Liver (tissue), 8 donors: ENCODE measurements at regions not wholly inside any gene's neighbourhood (a gene's known extent, or its start where the extent isn't known, plus 50 kb on each side); places are given as distances from the start of the nearest gene placed in this dataset.

Experiments
- DNase-seq: peaks from one replicate; pipeline ENCODE4 v3.0.0-alpha.2; 2017; ENCODE audit warnings: low spot score
- H3K27ac ChIP-seq, 2 donors: one replicate each; pipeline ENCODE4 v1.7.0; 2013; ENCODE audit warnings: inconsistent platforms in 2 of 2, low read length in 2 of 2, control low read depth in 1 of 2, low read depth in 1 of 2, mild to moderate bottlenecking in 1 of 2
- H3K27me3 ChIP-seq, 4 donors: one replicate each; pipeline versions ENCODE4 v1.6.1 to v1.7.0; 2013; ENCODE audit warnings: low read length in 3 of 4, inconsistent platforms in 1 of 4, mild to moderate bottlenecking in 1 of 4, moderate library complexity in 1 of 4; ENCODE audit not compliant: control insufficient read depth in 4 of 4, insufficient read depth in 4 of 4
- H3K36me3 ChIP-seq, 4 donors: one replicate each; pipeline versions ENCODE4 v1.6.1 to v1.7.0; 2013; ENCODE audit warnings: low read length in 3 of 4, mild to moderate bottlenecking in 3 of 4, low read depth in 1 of 4, moderate library complexity in 1 of 4; ENCODE audit not compliant: control insufficient read depth in 4 of 4, insufficient read depth in 3 of 4
- H3K4me1 ChIP-seq, 4 donors: one replicate each; pipeline versions ENCODE4 v1.6.1 to v1.7.0; 2013; ENCODE audit warnings: low read length in 3 of 4, mild to moderate bottlenecking in 3 of 4, moderate library complexity in 1 of 4; ENCODE audit not compliant: control insufficient read depth in 4 of 4, insufficient read depth in 4 of 4
- H3K4me3 ChIP-seq, 3 donors: one replicate each; pipeline versions ENCODE4 v1.6.1 to v1.7.0; 2013; ENCODE audit warnings: low read length in 3 of 3, control low read depth in 1 of 3, low read depth in 1 of 3, mild to moderate bottlenecking in 1 of 3
- H3K9ac ChIP-seq, 2 donors: one replicate each; pipeline ENCODE4 v1.7.0; 2013; ENCODE audit warnings: low read length in 2 of 2, mild to moderate bottlenecking in 2 of 2, moderate library complexity in 2 of 2, control low read depth in 1 of 2, low read depth in 1 of 2
- H3K9me3 ChIP-seq, 4 donors: one replicate each; pipeline versions ENCODE4 v1.6.1 to v1.7.0; 2013; ENCODE audit warnings: low read length in 3 of 4; ENCODE audit not compliant: control insufficient read depth in 4 of 4
- ATF3 ChIP-seq: IDR thresholded peaks from 2 replicates; pipeline ENCODE4 v1.6.1; 2016; ENCODE audit warnings: antibody characterized with exemption
- CTCF ChIP-seq: fragments of 150-350 bp; IDR thresholded peaks from 2 replicates; pipeline ENCODE4 v1.5.1; 2017; ENCODE audit warnings: improper control_type of control experiment, low read depth, low read length; ENCODE audit not compliant: missing input control
- EGR1 ChIP-seq, 2 donors: IDR thresholded peaks; 2 replicates each; pipeline ENCODE4 v1.6.1; 2016 to 2018; ENCODE audit warnings: antibody characterized with exemption in 2 of 2, low read depth in 2 of 2
- FOXA1 ChIP-seq: IDR thresholded peaks from 2 replicates; pipeline ENCODE4 v1.6.1; 2016; ENCODE audit warnings: antibody characterized with exemption
- FOXA2 ChIP-seq: IDR thresholded peaks from 2 replicates; pipeline ENCODE4 v1.6.1; 2016; ENCODE audit warnings: antibody characterized with exemption
- GABPA ChIP-seq, 2 donors: IDR thresholded peaks in 1 of 2; conservative IDR thresholded peaks in 1 of 2; 2 replicates each; pipeline ENCODE4 v1.6.1; 2016; ENCODE audit warnings: antibody characterized with exemption in 2 of 2, mild to moderate bottlenecking in 1 of 2, moderate library complexity in 1 of 2
- HNF4A ChIP-seq, 2 donors: conservative IDR thresholded peaks; 2 replicates each; pipeline ENCODE4 v1.6.1; 2016; ENCODE audit warnings: antibody characterized with exemption in 2 of 2, mild to moderate bottlenecking in 2 of 2
- HNF4G ChIP-seq: IDR thresholded peaks from 2 replicates; pipeline ENCODE4 v1.6.1; 2016; ENCODE audit warnings: antibody characterized with exemption
- JUND ChIP-seq, 2 donors: IDR thresholded peaks; 2 replicates each; pipeline ENCODE4 v1.6.1; 2016; ENCODE audit warnings: antibody characterized with exemption in 2 of 2
- MAX ChIP-seq: IDR thresholded peaks from 2 replicates; pipeline ENCODE4 v1.6.1; 2016; ENCODE audit warnings: antibody characterized with exemption
- NR2F2 ChIP-seq: IDR thresholded peaks from 2 replicates; pipeline ENCODE4 v1.6.1; 2016; ENCODE audit warnings: antibody characterized with exemption
- RAD21 ChIP-seq, 2 donors: IDR thresholded peaks; 2 replicates each; pipeline ENCODE4 v1.6.1; 2016; ENCODE audit warnings: antibody characterized with exemption in 2 of 2, mild to moderate bottlenecking in 2 of 2
- REST ChIP-seq: IDR thresholded peaks from 2 replicates; pipeline ENCODE4 v1.6.1; 2016; ENCODE audit warnings: antibody characterized with exemption, mild to moderate bottlenecking
- RXRA ChIP-seq, 2 donors: IDR thresholded peaks; 2 replicates each; pipeline ENCODE4 v1.6.1; 2017 to 2018; ENCODE audit warnings: antibody characterized with exemption in 2 of 2, mild to moderate bottlenecking in 1 of 2
- SP1 ChIP-seq: IDR thresholded peaks from 2 replicates; pipeline ENCODE4 v1.6.1; 2018; ENCODE audit warnings: antibody characterized with exemption, mild to moderate bottlenecking
- TAF1 ChIP-seq: conservative IDR thresholded peaks from 2 replicates; pipeline ENCODE4 v1.6.1; 2016; ENCODE audit warnings: antibody characterized with exemption, mild to moderate bottlenecking
- YY1 ChIP-seq: IDR thresholded peaks from 2 replicates; pipeline ENCODE4 v1.6.1; 2016; ENCODE audit warnings: antibody characterized with exemption, mild to moderate bottlenecking
- ZBTB33 ChIP-seq: IDR thresholded peaks from 2 replicates; pipeline ENCODE4 v1.6.1; 2016; ENCODE audit warnings: antibody characterized with exemption
- WGBS: extraction: QIAGEN DNeasy Blood & Tissue Kit; methylation state at CpG from one replicate; pipeline ENCODE4 v1.1.7; 2013; 5-methylcytosine and 5-hydroxymethylcytosine counted together
- donor health status: healthy.
- donor health status: healthy.
- donor health status: healthy.
- donor health status: healthy.
- donor health status: healthy.

GRCh38 chr6:15025446-15025845, 220.4 kb upstream of the JARID2 start (continued):
- no peak for TF ChIP-seq CTCF
- no peak for TF ChIP-seq NR2F2
- no peak for TF ChIP-seq RAD21 (IDR thresholded peaks at IDR 0.05)
- TF ChIP-seq EGR1 (IDR thresholded peaks at IDR 0.05; ENCODE audit: low read depth in 2 of 2), result no peak
- no peak for TF ChIP-seq YY1
- TF ChIP-seq FOXA2, result no peak
- no peak for TF ChIP-seq RXRA (IDR thresholded peaks at IDR 0.05)
- no peak for TF ChIP-seq TAF1
- no peak for TF ChIP-seq MAX
- no peak for TF ChIP-seq SP1

GRCh38 chr6:15026832-15027231, 219.0 kb upstream of the JARID2 start:
- TF ChIP-seq RXRA (IDR thresholded peaks at IDR 0.05) (peak; percentile 39 to 68), REST (no peak), YY1 (peak; percentile 52), NR2F2 (no peak), ZBTB33 (no peak), HNF4A (conservative IDR thresholded peaks at IDR 0.05) (peak; percentile 32 to 50), CTCF (no peak), RAD21 (IDR thresholded peaks at IDR 0.05) (peak; percentile 47 to 64), EGR1 (IDR thresholded peaks at IDR 0.05; ENCODE audit: low read depth in 2 of 2) (no peak), ATF3 (no peak), MAX (peak; percentile 47), GABPA (IDR thresholded peaks at IDR 0.05 in 1 of 2, conservative IDR thresholded peaks at IDR 0.05 in 1 of 2) (no peak), HNF4G (no peak), FOXA2 (peak; percentile 85), SP1 (peak; percentile 60), TAF1 (no peak), JUND (IDR thresholded peaks at IDR 0.05) (no peak), FOXA1 (peak; percentile 72)
- DNase-seq, result no peak
- H3K9ac ChIP-seq, result no peak overlapping the region

More at GRCh38 chr6:15026832-15027231, 219.0 kb upstream of the JARID2 start:
- no peaks in the 10 kb centered on the region for H3K36me3 ChIP-seq
- H3K27me3 ChIP-seq, result no peaks in the 10 kb centered on the region
- no peak overlapping the region for H3K4me3 ChIP-seq
- H3K9me3 ChIP-seq, result no peaks in the 10 kb centered on the region
- H3K4me1 ChIP-seq, result peaks cover 0 to 9% (median 3%) of the 10 kb centered on the region in 4 donors
- no peak overlapping the region for H3K27ac ChIP-seq
- WGBS, result 38% methylated on average over 6 of the region's 6 CpGs
